A549 (cell line): ENCODE measurements at regions not wholly inside any gene's neighbourhood (a gene's known extent, or its start where the extent isn't known, plus 50 kb on each side); places are given as distances from the start of the nearest gene placed in this dataset.

ENCODE experiments used
- ATAC-seq, 2 experiments: fragments of 200-7000 bp in 1 of 2; fragments of >200 bp in 1 of 2; cut with Nextera tagmentation in 1 of 2; cut with Tn5 transposase in 1 of 2; 3 replicates each; pipeline versions ENCODE4 v1.8.0 to v1.9.1; 2018 to 2020; ENCODE audit warnings: mild to moderate bottlenecking in 1 of 2, moderate library complexity in 1 of 2
- CTCF ChIA-PET: fragments of 300-600 bp; sonication (Branson Sonifier 250); formaldehyde crosslinking; extraction: SDS; loops from one replicate; lab custom pipeline; 2021; ENCODE audit warnings: antibody characterized with exemption, inconsistent platforms; lab: Yijun Ruan, JAX
- POLR2A ChIA-PET: fragments of 350-600 bp; formaldehyde crosslinking; extraction: SDS; loops from one replicate; lab custom pipeline; 2021; ENCODE audit warnings: antibody characterized with exemption, inconsistent platforms; lab: Yijun Ruan, JAX
- DNase-seq, 2 experiments: peaks; one replicate each; pipeline versions ENCODE4 v3.0.0 to v3.0.0-alpha.2; 2011 to 2016; ENCODE audit warnings: low read depth in 1 of 2, low spot score in 1 of 2
- FAIRE-seq: peaks from 2 replicates; lab custom pipeline; 2011; peaks lifted over from hg19 to GRCh38; lab: Jason Lieb, UNC
- H3K27ac ChIP-seq, 2 experiments: fragments of >200 bp; sonication (Bioruptor Twin); formaldehyde crosslinking; 3 replicates each; pipeline ENCODE4 v1.5.1; 2016 to 2017
- H3K4me1 ChIP-seq: fragments of >200 bp; sonication (Bioruptor Twin); formaldehyde crosslinking; 3 replicates; pipeline ENCODE4 v1.6.1; 2016
- H3K4me2 ChIP-seq: fragments of >200 bp; sonication (Bioruptor Twin); formaldehyde crosslinking; 3 replicates; pipeline ENCODE4 v1.6.1; 2016
- H3K4me3 ChIP-seq: fragments of >200 bp; sonication (Bioruptor Twin); formaldehyde crosslinking; 3 replicates; pipeline ENCODE4 v1.5.1; 2016
- H3K9me3 ChIP-seq: fragments of >200 bp; sonication (Bioruptor Twin); formaldehyde crosslinking; 3 replicates; pipeline ENCODE4 v1.6.1; 2016
- ATOH8 ChIP-seq: fragments of 250-450 bp; sonication (Bioruptor Pico); IDR thresholded peaks from 2 replicates; pipeline ENCODE4 v1.5.0; 2020; ENCODE audit warnings: low read depth, mild to moderate bottlenecking, moderate library complexity
- CBX2 ChIP-seq: fragments of 200-600 bp; sonication (generic); IDR thresholded peaks from 2 replicates; pipeline ENCODE4 v1.6.1; 2016; ENCODE audit warnings: low read depth, mild to moderate bottlenecking, borderline replicate concordance
- CBX8 ChIP-seq: fragments of 200-600 bp; sonication (generic); IDR thresholded peaks from 2 replicates; pipeline ENCODE4 v1.6.1; 2016
- CEBPB ChIP-seq, 2 experiments: fragments of >200 bp in 1 of 2; sonication (Bioruptor Twin) in 1 of 2; formaldehyde crosslinking in 1 of 2; IDR thresholded peaks; 2 replicates each; pipeline ENCODE4 v1.6.1; 2012 to 2016
- CHD4 ChIP-seq: fragments of 200-600 bp; sonication (generic); IDR thresholded peaks from 2 replicates; pipeline ENCODE4 v1.6.1; 2016; ENCODE audit warnings: antibody characterized with exemption, mild to moderate bottlenecking, borderline replicate concordance
- EHMT2 ChIP-seq: fragments of 200-600 bp; sonication (generic); IDR thresholded peaks from 2 replicates; pipeline ENCODE4 v1.6.1; 2016; ENCODE audit warnings: antibody characterized with exemption, low read depth, mild to moderate bottlenecking, moderate library complexity
- ESRRA ChIP-seq: fragments of 150-350 bp; IDR thresholded peaks from 2 replicates; pipeline ENCODE4 v1.6.1; 2014; ENCODE audit warnings: mild to moderate bottlenecking, low read length, borderline replicate concordance
- FOSB ChIP-seq: fragments of 250-450 bp; sonication (Bioruptor Pico); IDR thresholded peaks from 2 replicates; pipeline ENCODE4 v1.5.0; 2020; ENCODE audit warnings: mild to moderate bottlenecking, moderate library complexity
- FOXS1 ChIP-seq: fragments of 250-450 bp; sonication (Bioruptor Pico); IDR thresholded peaks from 2 replicates; pipeline ENCODE4 v1.5.0; 2020; ENCODE audit warnings: mild to moderate bottlenecking, moderate library complexity
- GATA3 ChIP-seq: IDR thresholded peaks from 2 replicates; pipeline ENCODE4 v1.6.1; 2012; ENCODE audit warnings: borderline replicate concordance
- HDAC2 ChIP-seq: fragments of 200-600 bp; sonication (generic); IDR thresholded peaks from 2 replicates; pipeline ENCODE4 v1.6.1; 2016
- HOXA7 ChIP-seq: fragments of 250-450 bp; sonication (Bioruptor Pico); IDR thresholded peaks from 2 replicates; pipeline ENCODE4 v1.5.0; 2020; ENCODE audit warnings: mild to moderate bottlenecking, moderate library complexity
- HOXB13 ChIP-seq: fragments of 250-450 bp; sonication (Bioruptor Pico); IDR thresholded peaks from 2 replicates; pipeline ENCODE4 v1.5.0; 2020; ENCODE audit warnings: low read depth, mild to moderate bottlenecking, moderate library complexity
- HOXB5 ChIP-seq: fragments of 250-450 bp; sonication (Bioruptor Pico); IDR thresholded peaks from 2 replicates; pipeline ENCODE4 v1.5.0; 2020; ENCODE audit warnings: mild to moderate bottlenecking, moderate library complexity
- JUNB ChIP-seq: fragments of >200 bp; sonication (Bioruptor Twin); formaldehyde crosslinking; IDR thresholded peaks from 2 replicates; pipeline ENCODE4 v1.6.1; 2016
- MAFK ChIP-seq: fragments of 450-650 bp; IDR thresholded peaks from 2 replicates; pipeline ENCODE4 v1.6.1; 2014; ENCODE audit not compliant: partially characterized antibody
- NFE2L2 ChIP-seq: fragments of 150-350 bp; conservative IDR thresholded peaks from 2 replicates; pipeline ENCODE4 v1.6.1; 2014; ENCODE audit warnings: low read length
- NPAS2 ChIP-seq: fragments of 250-450 bp; sonication (Bioruptor Pico); IDR thresholded peaks from 2 replicates; pipeline ENCODE4 v1.8.0; 2022; ENCODE audit warnings: mild to moderate bottlenecking, moderate library complexity, borderline replicate concordance
- NR3C1 ChIP-seq: fragments of >200 bp; sonication (Bioruptor Twin); formaldehyde crosslinking; IDR thresholded peaks from 3 replicates; pipeline ENCODE4 v1.6.1; 2017
- PHF8 ChIP-seq: fragments of 200-600 bp; sonication (generic); IDR thresholded peaks from 2 replicates; pipeline ENCODE4 v1.6.1; 2016; ENCODE audit warnings: low read depth, mild to moderate bottlenecking, antibody characterized with exemption, moderate library complexity, borderline replicate concordance
- POLR2A ChIP-seq: IDR thresholded peaks from 2 replicates; pipeline ENCODE4 v1.6.1; 2012; ENCODE audit warnings: mild to moderate bottlenecking, low read length
- POLR2AphosphoS2 ChIP-seq: conservative IDR thresholded peaks from 2 replicates; pipeline ENCODE4 v1.6.1; 2012; ENCODE audit warnings: low read length, improper control_type of control experiment, inconsistent platforms
- RARB ChIP-seq: fragments of 250-450 bp; sonication (Bioruptor Pico); IDR thresholded peaks from 2 replicates; pipeline ENCODE4 v1.8.0; 2021; ENCODE audit warnings: mild to moderate bottlenecking, moderate library complexity
- RCOR1 ChIP-seq: fragments of 150-350 bp; IDR thresholded peaks from 2 replicates; pipeline ENCODE4 v1.6.1; 2014; ENCODE audit warnings: antibody characterized with exemption, low read length, low read depth
- RNF2 ChIP-seq: fragments of 200-600 bp; sonication (generic); IDR thresholded peaks from 2 replicates; pipeline ENCODE4 v1.6.1; 2016; ENCODE audit warnings: low read depth, mild to moderate bottlenecking, antibody characterized with exemption, moderate library complexity, borderline replicate concordance
- SMC3 ChIP-seq: fragments of >200 bp; sonication (Bioruptor Twin); formaldehyde crosslinking; IDR thresholded peaks from 3 replicates; pipeline ENCODE4 v1.6.1; 2018; ENCODE audit warnings: inconsistent platforms
- ZNF302 ChIP-seq: fragments of 250-450 bp; sonication (Bioruptor Pico); IDR thresholded peaks from 2 replicates; pipeline ENCODE4 v1.9.0; 2021; ENCODE audit warnings: inconsistent platforms, mild to moderate bottlenecking, moderate library complexity
- whole genome bisulfite sequencing: methylation state at CpG from one replicate; pipeline ENCODE4 v1.1.6; 2017; ENCODE audit errors: missing lambda C conversion rate; 5-methylcytosine and 5-hydroxymethylcytosine counted together
- TF ChIP-seq, protein P1 (sequence below): IDR thresholded peaks from 2 replicates; pipeline ENCODE4 v1.6.1; 2012; ENCODE audit warnings: low read depth, borderline replicate concordance

- TF ChIP-seq CHD4 (no peak), CEBPB (IDR thresholded peaks at IDR 0.05) (no peak), NR3C1 (no peak), PHF8 (no peak), RARB (CRISPR knock-in tag) (no peak), FOSB (CRISPR knock-in tag) (no peak), HOXB5 (CRISPR knock-in tag) (no peak), HDAC2 (no peak), JUNB (no peak)
Observed at GRCh38 chr5:123809594-123810221, 297.7 kb downstream of the CSNK1G3 start (continued).

- FAIRE-seq (no peak), ATAC-seq (no peak), DNase-seq (no peak)
- H3K4me3 ChIP-seq = no peak overlapping the region
- H3K27ac ChIP-seq = no peak overlapping the region
- CTCF ChIA-PET = no interaction called here
- no peak for TF ChIP-seq CBX8
- TF ChIP-seq, protein P1, sequence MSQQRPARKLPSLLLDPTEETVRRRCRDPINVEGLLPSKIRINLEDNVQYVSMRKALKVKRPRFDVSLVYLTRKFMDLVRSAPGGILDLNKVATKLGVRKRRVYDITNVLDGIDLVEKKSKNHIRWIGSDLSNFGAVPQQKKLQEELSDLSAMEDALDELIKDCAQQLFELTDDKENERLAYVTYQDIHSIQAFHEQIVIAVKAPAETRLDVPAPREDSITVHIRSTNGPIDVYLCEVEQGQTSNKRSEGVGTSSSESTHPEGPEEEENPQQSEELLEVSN = no peak
- TF ChIP-seq CBX2 = no peak
- TF ChIP-seq GATA3 = no peak
- TF ChIP-seq, all 56 proteins: peak for 0
- Histone ChIP-seq H3K4me2 (no peak overlapping the region), H3K9me3 (no peaks in the 10 kb centered on the region), H3K4me1 (peaks cover 12% of the 10 kb centered on the region; the same call in 1 of the 3 replicates)
- POLR2A ChIA-PET = no interaction called here
- WGBS = 67% methylated on average over 9 of the region's 9 CpGs
Observed at GRCh38 chr5:123808461-123809380, 296.7 kb downstream of the CSNK1G3 start.

GRCh38 chr5:123807177-123807945, 295.4 kb downstream of the CSNK1G3 start:
- CTCF ChIA-PET = no interaction called here
- H3K9me3 ChIP-seq = no peaks in the 10 kb centered on the region
- no peak for DNase-seq
- WGBS = 47% methylated on average over 5 of the region's 5 CpGs
- no peak for TF ChIP-seq HOXA7 (CRISPR knock-in tag)
- no peak for TF ChIP-seq RARB (CRISPR knock-in tag)
- TF ChIP-seq HOXB5 (CRISPR knock-in tag) = no peak
- no peak for TF ChIP-seq HOXB13
- no peak for TF ChIP-seq FOXS1 (CRISPR knock-in tag)
- TF ChIP-seq RNF2 = no peak
- TF ChIP-seq ZNF302 (CRISPR knock-in tag) = no peak
- TF ChIP-seq ESRRA = no peak
- no peak for TF ChIP-seq POLR2AphosphoS2
- no peak for TF ChIP-seq PHF8
- no peak for TF ChIP-seq NPAS2 (CRISPR knock-in tag)
- TF ChIP-seq NFE2L2 = no peak
- no peak for TF ChIP-seq RCOR1
- TF ChIP-seq EHMT2 = no peak
- TF ChIP-seq NR3C1 = no peak
- no peak for TF ChIP-seq SMC3
- TF ChIP-seq MAFK = no peak
- no peak for TF ChIP-seq ATOH8 (CRISPR knock-in tag)
- TF ChIP-seq POLR2A = no peak
- no peak for TF ChIP-seq CEBPB (IDR thresholded peaks at IDR 0.05)
- H3K4me3 ChIP-seq = no peak overlapping the region
- no peak overlapping the region; a peak in 1 of 6 replicates for H3K27ac ChIP-seq
- H3K4me2 ChIP-seq = no peak overlapping the region
- H3K4me1 ChIP-seq = peaks cover 12% of the 10 kb centered on the region; the same call in 1 of the 3 replicates
- POLR2A ChIA-PET = no interaction called here
- FAIRE-seq = no peak
- ATAC-seq = no peak
